ENCODE measurements at regions not wholly inside any gene's neighbourhood (a gene's known extent, or its start where the extent isn't known, plus 50 kb on each side); places are given as distances from the start of the nearest gene placed in this dataset.

DNA sequence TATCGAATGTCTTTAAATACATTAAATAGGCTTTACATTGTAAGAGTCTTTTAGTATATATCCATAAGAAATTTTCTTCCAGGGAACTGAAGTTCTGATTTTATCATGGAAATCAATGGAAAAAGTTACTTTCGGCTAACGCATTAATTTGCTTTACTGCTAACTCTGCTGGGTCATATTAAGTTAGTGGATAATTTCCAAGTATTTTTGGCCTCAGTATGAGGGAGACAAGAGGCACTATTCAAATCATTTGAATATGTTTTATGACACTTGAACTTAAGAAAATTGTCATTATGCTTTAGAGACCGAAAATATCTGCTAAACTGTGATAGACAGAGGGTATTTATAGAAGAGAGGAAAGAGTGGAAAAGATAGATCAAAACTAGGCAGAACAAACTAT is 237.5 kb downstream of the PCDH7 start:
- no peaks in the 10 kb centered on the region for H3K9me3 ChIP-seq (ENCODE audit: low read length)
- H3K4me1 ChIP-seq (ENCODE audit: insufficient read depth, low read length, poor library complexity, severe bottlenecking), result no peaks in the 10 kb centered on the region
- no peak for DNase-seq (ENCODE audit: low spot score)
- H3K36me3 ChIP-seq (ENCODE audit: insufficient read depth, low read length), result no peaks in the 10 kb centered on the region
- intact Hi-C loops (cut with micrococcal nuclease; ENCODE audit: unreplicated experiment), result no loop called here
- H3K9me2 ChIP-seq (ENCODE audit: insufficient read depth, low read length), result no peaks in the 10 kb centered on the region
- H3K27ac ChIP-seq (ENCODE audit: low read depth, low read length, poor library complexity, severe bottlenecking), result no peak overlapping the region
- POLR2A ChIA-PET, result interaction anchor here (0.8 kb wide), 1 partner anchor 1421 kb away, joined by 3 read pairs; no protein-coding TSS in a partner anchor
- H3K4me3 ChIP-seq (ENCODE audit: low read depth, low read length, poor library complexity, severe bottlenecking), result no peak overlapping the region
- CTCF ChIA-PET (ENCODE audit: unreplicated experiment), result no interaction called here
- TF ChIP-seq, protein P1, sequence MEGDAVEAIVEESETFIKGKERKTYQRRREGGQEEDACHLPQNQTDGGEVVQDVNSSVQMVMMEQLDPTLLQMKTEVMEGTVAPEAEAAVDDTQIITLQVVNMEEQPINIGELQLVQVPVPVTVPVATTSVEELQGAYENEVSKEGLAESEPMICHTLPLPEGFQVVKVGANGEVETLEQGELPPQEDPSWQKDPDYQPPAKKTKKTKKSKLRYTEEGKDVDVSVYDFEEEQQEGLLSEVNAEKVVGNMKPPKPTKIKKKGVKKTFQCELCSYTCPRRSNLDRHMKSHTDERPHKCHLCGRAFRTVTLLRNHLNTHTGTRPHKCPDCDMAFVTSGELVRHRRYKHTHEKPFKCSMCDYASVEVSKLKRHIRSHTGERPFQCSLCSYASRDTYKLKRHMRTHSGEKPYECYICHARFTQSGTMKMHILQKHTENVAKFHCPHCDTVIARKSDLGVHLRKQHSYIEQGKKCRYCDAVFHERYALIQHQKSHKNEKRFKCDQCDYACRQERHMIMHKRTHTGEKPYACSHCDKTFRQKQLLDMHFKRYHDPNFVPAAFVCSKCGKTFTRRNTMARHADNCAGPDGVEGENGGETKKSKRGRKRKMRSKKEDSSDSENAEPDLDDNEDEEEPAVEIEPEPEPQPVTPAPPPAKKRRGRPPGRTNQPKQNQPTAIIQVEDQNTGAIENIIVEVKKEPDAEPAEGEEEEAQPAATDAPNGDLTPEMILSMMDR (conservative IDR thresholded peaks at IDR 0.05; ENCODE audit: low read length), result no peak
- TF ChIP-seq EZH2phosphoT487 (IDR thresholded peaks at IDR 0.05; ENCODE audit: borderline replicate concordance, low read depth, low read length), result no peak
- no TSS peak for BruUV-seq (replicated peaks)
- no peak overlapping the region for H2AFZ ChIP-seq (ENCODE audit: low read length)
- H3K79me2 ChIP-seq (ENCODE audit: insufficient read depth, low read depth, low read length), result no peaks in the 10 kb centered on the region
- no peak overlapping the region for H3K4me2 ChIP-seq (ENCODE audit: low read length)
- H4K20me1 ChIP-seq (ENCODE audit: insufficient read depth, low read length), result no peaks in the 10 kb centered on the region

DNA sequence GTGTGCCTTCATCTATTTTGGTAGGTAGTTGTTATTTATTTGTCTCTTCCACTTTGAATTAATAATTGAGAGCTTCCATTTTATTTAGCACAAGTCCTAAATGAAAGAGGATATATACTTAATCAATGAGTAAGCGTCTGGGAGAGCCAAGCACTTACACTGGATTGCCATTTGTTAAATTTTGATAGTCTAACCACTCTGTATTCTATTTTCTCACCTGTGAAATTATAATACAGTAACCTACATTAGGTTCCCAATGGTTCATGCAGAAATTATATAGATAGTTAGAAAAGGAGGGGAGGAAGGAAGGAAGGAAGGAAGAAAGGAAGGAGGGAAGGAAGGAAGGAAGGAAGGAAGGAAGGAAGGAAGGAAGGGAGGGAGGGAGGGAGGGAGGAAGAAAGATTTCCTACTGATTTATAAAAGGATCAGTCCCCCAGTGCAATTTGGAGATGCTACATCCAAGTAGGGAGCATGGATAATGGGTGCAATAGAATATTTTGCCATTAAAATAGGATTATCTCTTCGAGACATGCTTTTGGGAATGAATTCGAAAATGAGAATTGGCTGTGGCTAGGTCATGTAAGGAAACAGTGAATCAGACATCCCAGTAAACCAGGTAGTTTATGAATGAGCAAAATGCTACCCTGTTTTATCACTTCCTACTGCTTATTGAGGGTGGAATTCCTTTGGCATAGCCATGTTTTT is 239.8 kb downstream of the PCDH7 start:
- H3K4me2 ChIP-seq (ENCODE audit: low read length), result no peak overlapping the region
- ChIA-PET POLR2A (no interaction called here), CTCF (ENCODE audit: unreplicated experiment) (no interaction called here)
- no peaks in the 10 kb centered on the region for H3K9me2 ChIP-seq (ENCODE audit: insufficient read depth, low read length)
- TF ChIP-seq, protein P1 (conservative IDR thresholded peaks at IDR 0.05; ENCODE audit: low read length), result no peak
- no peak for TF ChIP-seq EZH2phosphoT487 (IDR thresholded peaks at IDR 0.05; ENCODE audit: borderline replicate concordance, low read depth, low read length)
- no peak overlapping the region for H2AFZ ChIP-seq (ENCODE audit: low read length)
- H3K9me3 ChIP-seq (ENCODE audit: low read length), result no peaks in the 10 kb centered on the region
- no TSS peak for BruUV-seq (replicated peaks)
- no peak overlapping the region for H3K27ac ChIP-seq (ENCODE audit: low read depth, low read length, poor library complexity, severe bottlenecking)
- H4K20me1 ChIP-seq (ENCODE audit: insufficient read depth, low read length), result no peaks in the 10 kb centered on the region
- no peak for DNase-seq (ENCODE audit: low spot score)
- H3K36me3 ChIP-seq (ENCODE audit: insufficient read depth, low read length), result no peaks in the 10 kb centered on the region
- H3K4me1 ChIP-seq (ENCODE audit: insufficient read depth, low read length, poor library complexity, severe bottlenecking), result no peaks in the 10 kb centered on the region
- H3K4me3 ChIP-seq (ENCODE audit: low read depth, low read length, poor library complexity, severe bottlenecking), result no peak overlapping the region
- no peaks in the 10 kb centered on the region for H3K79me2 ChIP-seq (ENCODE audit: insufficient read depth, low read depth, low read length)
- intact Hi-C loops (cut with micrococcal nuclease; ENCODE audit: unreplicated experiment), result no loop called here

DNA sequence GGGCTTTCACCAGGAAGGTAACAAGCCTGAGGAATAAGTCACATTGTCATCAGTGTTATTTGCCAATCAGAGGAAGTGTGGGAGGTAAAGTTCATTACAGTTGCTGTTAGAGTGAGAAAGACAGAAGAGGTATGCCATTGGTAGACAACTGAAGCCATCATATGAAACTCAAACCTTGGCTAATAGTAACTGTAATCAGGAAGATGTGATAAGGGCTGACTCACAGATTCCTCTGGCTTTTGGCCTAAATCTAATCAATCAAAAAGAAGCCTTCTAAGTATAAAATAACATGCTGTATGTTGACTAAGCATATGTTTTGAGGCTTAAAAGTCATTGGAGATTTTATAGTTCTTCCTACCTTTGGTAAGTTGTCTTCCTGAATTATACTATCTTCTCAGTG is 242.8 kb downstream of the PCDH7 start:
- H3K4me3 ChIP-seq (ENCODE audit: low read depth, low read length, poor library complexity, severe bottlenecking), result no peak overlapping the region
- no TSS peak for BruUV-seq (replicated peaks)
- no peaks in the 10 kb centered on the region for H4K20me1 ChIP-seq (ENCODE audit: insufficient read depth, low read length)
- intact Hi-C loops (cut with micrococcal nuclease; ENCODE audit: unreplicated experiment), result no loop called here
- TF ChIP-seq, protein P1 (conservative IDR thresholded peaks at IDR 0.05; ENCODE audit: low read length), result no peak
- TF ChIP-seq EZH2phosphoT487 (IDR thresholded peaks at IDR 0.05; ENCODE audit: borderline replicate concordance, low read depth, low read length), result no peak
- CTCF ChIA-PET (ENCODE audit: unreplicated experiment), result no interaction called here
- no peak overlapping the region for H2AFZ ChIP-seq (ENCODE audit: low read length)
- POLR2A ChIA-PET, result no interaction called here
- DNase-seq (ENCODE audit: low spot score), result no peak
- no peaks in the 10 kb centered on the region for H3K36me3 ChIP-seq (ENCODE audit: insufficient read depth, low read length)
- no peak overlapping the region for H3K4me2 ChIP-seq (ENCODE audit: low read length)
- H3K4me1 ChIP-seq (ENCODE audit: insufficient read depth, low read length, poor library complexity, severe bottlenecking), result no peaks in the 10 kb centered on the region
- H3K9me3 ChIP-seq (ENCODE audit: low read length), result no peaks in the 10 kb centered on the region
- H3K79me2 ChIP-seq (ENCODE audit: insufficient read depth, low read depth, low read length), result no peaks in the 10 kb centered on the region
- H3K9me2 ChIP-seq (ENCODE audit: insufficient read depth, low read length), result no peaks in the 10 kb centered on the region
- no peak overlapping the region for H3K27ac ChIP-seq (ENCODE audit: low read depth, low read length, poor library complexity, severe bottlenecking)
